Uterus (tissue), 2 donors: ENCODE measurements at regions not wholly inside any gene's neighbourhood (a gene's known extent, or its start where the extent isn't known, plus 50 kb on each side); places are given as distances from the start of the nearest gene placed in this dataset.

Experiments used
- POLR2A ChIP-seq, 2 donors: fragments of 450-650 bp; IDR thresholded peaks; one replicate each; pipeline ENCODE4 v1.6.1; 2016; ENCODE audit warnings: antibody characterized with exemption in 2 of 2, mild to moderate bottlenecking in 1 of 2, moderate library complexity in 1 of 2
- TF ChIP-seq, protein P1 (sequence below), 4 experiments: fragments of 200-600 bp in 2 of 4; fragments of 450-650 bp in 2 of 4; sonication (generic) in 2 of 4; IDR thresholded peaks; one replicate each; pipeline ENCODE4 v1.5.1; 2016 to 2019; ENCODE audit warnings: antibody characterized with exemption in 4 of 4, mild to moderate bottlenecking in 2 of 4, moderate library complexity in 1 of 4

DNA sequence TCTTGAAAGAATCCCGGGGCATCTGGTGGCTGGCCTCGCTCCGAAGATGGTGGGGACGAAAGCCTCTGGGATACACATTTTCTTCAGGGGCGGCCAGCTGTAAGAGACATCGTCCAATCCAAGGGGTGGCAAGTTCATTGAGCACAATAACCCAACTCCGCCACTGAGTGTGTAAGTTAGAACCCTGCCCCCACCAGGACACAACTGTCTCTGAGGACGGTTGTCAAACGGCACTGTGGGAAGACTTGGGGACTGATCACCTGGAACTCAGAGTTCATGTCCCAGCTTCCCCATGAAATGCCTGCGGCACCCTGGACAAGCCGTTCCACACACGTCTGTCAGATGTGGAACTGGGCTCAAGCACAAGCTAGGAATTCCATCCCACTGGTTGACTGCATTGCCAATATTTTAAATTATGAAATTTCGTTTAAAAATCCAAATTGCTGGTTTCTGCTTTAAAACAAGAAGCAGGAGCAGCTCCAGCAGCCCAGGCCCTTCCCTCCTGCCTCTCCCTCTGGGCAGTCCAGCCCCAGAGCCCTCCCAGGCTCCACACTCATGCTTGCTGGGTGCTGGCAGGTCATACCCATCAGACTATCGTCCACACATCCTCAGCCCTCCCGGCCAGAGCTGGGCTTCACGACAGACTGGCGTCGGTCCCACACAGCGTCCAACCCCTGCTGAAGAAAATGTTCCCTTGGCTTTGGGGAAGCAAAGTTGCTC, 80.9 kb upstream of the AFDN start:
- TF ChIP-seq, protein P1, sequence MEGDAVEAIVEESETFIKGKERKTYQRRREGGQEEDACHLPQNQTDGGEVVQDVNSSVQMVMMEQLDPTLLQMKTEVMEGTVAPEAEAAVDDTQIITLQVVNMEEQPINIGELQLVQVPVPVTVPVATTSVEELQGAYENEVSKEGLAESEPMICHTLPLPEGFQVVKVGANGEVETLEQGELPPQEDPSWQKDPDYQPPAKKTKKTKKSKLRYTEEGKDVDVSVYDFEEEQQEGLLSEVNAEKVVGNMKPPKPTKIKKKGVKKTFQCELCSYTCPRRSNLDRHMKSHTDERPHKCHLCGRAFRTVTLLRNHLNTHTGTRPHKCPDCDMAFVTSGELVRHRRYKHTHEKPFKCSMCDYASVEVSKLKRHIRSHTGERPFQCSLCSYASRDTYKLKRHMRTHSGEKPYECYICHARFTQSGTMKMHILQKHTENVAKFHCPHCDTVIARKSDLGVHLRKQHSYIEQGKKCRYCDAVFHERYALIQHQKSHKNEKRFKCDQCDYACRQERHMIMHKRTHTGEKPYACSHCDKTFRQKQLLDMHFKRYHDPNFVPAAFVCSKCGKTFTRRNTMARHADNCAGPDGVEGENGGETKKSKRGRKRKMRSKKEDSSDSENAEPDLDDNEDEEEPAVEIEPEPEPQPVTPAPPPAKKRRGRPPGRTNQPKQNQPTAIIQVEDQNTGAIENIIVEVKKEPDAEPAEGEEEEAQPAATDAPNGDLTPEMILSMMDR (IDR thresholded peaks at IDR 0.05) = no peak
- no peak for TF ChIP-seq POLR2A (IDR thresholded peaks at IDR 0.05)
